ENCODE measurements at regions not wholly inside any gene's neighbourhood (a gene's known extent, or its start where the extent isn't known, plus 50 kb on each side); places are given as distances from the start of the nearest gene placed in this dataset.

DNA sequence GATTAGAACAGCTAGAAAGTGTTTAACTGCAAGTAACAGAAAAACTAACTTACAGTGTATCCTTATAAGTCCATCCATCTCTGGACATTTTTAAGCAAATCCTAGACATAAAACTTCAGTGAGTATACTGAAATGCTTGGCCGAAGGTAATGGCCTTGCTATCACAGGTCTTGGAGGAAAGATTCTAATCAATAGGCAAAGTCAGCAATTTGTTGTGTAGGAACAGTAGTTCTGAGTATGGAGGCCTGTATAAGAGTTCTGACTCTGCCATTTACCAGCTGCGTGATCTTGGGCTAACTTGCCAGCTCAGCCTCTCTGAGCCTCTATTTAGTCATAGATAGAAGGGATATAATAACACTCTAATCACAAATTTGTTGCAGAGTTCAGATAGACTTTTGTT lies 328.1 kb downstream of the IL20RB start:
- Histone ChIP-seq H3K9me3 (replicated peaks in 1 of 2; ENCODE audit: control insufficient read depth in 1 of 2, insufficient read depth in 1 of 2, low read length in 2 of 2) (no peaks in the 10 kb centered on the region), H3K27ac (ENCODE audit: low read depth in 1 of 2, low read length in 2 of 2) (no peak overlapping the region), H3K4me3 (replicated peaks in 1 of 3; ENCODE audit: low read depth in 2 of 3, low read length in 3 of 3) (no peak overlapping the region), H2AFZ (ENCODE audit: insufficient read depth, low read depth, low read length, poor library complexity, severe bottlenecking) (no peak overlapping the region), H3K27me3 (ENCODE audit: control insufficient read depth in 2 of 2, insufficient read depth in 2 of 2, low read length in 2 of 2) (no peaks in the 10 kb centered on the region), H3K4me1 (ENCODE audit: control insufficient read depth in 1 of 2, insufficient read depth in 2 of 2, low read length in 2 of 2) (no peaks in the 10 kb centered on the region), H4K20me1 (ENCODE audit: insufficient read depth, low read length) (no peaks in the 10 kb centered on the region), H3K4me2 (replicated peaks; ENCODE audit: extremely low read depth, low read length, poor library complexity, severe bottlenecking) (no peak overlapping the region), H3K36me3 (replicated peaks in 1 of 2; ENCODE audit: control insufficient read depth in 1 of 2, insufficient read depth in 2 of 2, low read length in 2 of 2) (no peaks in the 10 kb centered on the region), H3K9ac (ENCODE audit: insufficient read depth, low read length, poor library complexity, severe bottlenecking) (no peak overlapping the region), H3K79me2 (ENCODE audit: insufficient read depth, low read length) (no peaks in the 10 kb centered on the region)
- no peaks in the 10 kb centered on the region for H3K4me1 Mint-ChIP-seq
- no CpG with 5 or more reads among the region's 2 CpGs for WGBS (ENCODE audit: insufficient coverage)
- H3K27ac Mint-ChIP-seq, result no peak overlapping the region
- peaks cover 0 to 5% (median 2%) of the 10 kb centered on the region in 7 donors for H3K9me3 Mint-ChIP-seq
- H3K4me3 Mint-ChIP-seq, result no peak overlapping the region
- DNase-seq, result no peak
- intact Hi-C loops (cut with micrococcal nuclease), result no loop called here
- H3K36me3 Mint-ChIP-seq, result no peaks in the 10 kb centered on the region
- no peak for TF ChIP-seq CTCF (IDR thresholded peaks at IDR 0.05)
- H3K27me3 Mint-ChIP-seq (ENCODE audit: low read depth in 3 of 3), result peaks cover 0 to 3% (median 2%) of the 10 kb centered on the region in 3 donors

DNA sequence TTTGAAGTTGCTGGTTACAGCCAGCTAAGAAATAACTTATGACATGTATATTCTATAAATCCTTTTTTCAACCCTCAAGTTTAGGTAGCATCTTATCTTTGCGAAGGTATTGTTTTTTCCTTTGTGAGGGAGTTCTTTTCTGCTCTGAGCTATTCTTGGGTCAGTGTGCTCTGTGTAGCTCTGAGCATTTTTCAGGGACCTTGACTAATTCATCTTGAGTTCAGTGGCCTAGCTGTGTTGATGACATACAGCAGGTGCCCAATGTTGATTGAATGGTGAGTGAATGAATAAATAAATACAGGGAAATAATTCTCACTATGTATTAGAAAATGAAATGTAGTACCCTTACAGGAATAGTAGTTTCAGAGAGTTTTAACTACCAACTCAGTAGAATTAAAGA lies 335.3 kb downstream of the IL20RB start:
- Histone ChIP-seq H3K27me3 (ENCODE audit: control insufficient read depth in 2 of 2, insufficient read depth in 2 of 2, low read length in 2 of 2) (no peaks in the 10 kb centered on the region), H3K79me2 (ENCODE audit: insufficient read depth, low read length) (no peaks in the 10 kb centered on the region), H3K9ac (ENCODE audit: insufficient read depth, low read length, poor library complexity, severe bottlenecking) (no peak overlapping the region), H3K4me1 (ENCODE audit: control insufficient read depth in 1 of 2, insufficient read depth in 2 of 2, low read length in 2 of 2) (no peaks in the 10 kb centered on the region), H2AFZ (ENCODE audit: insufficient read depth, low read depth, low read length, poor library complexity, severe bottlenecking) (no peak overlapping the region), H3K4me2 (replicated peaks; ENCODE audit: extremely low read depth, low read length, poor library complexity, severe bottlenecking) (no peak overlapping the region), H4K20me1 (ENCODE audit: insufficient read depth, low read length) (no peaks in the 10 kb centered on the region), H3K9me3 (replicated peaks in 1 of 2; ENCODE audit: control insufficient read depth in 1 of 2, insufficient read depth in 1 of 2, low read length in 2 of 2) (no peaks in the 10 kb centered on the region), H3K27ac (ENCODE audit: low read depth in 1 of 2, low read length in 2 of 2) (no peak overlapping the region), H3K4me3 (replicated peaks in 1 of 3; ENCODE audit: low read depth in 2 of 3, low read length in 3 of 3) (no peak overlapping the region), H3K36me3 (replicated peaks in 1 of 2; ENCODE audit: control insufficient read depth in 1 of 2, insufficient read depth in 2 of 2, low read length in 2 of 2) (no peaks in the 10 kb centered on the region)
- peaks cover 0 to 5% (median 3%) of the 10 kb centered on the region in 7 donors for H3K9me3 Mint-ChIP-seq
- peaks cover 0 to 3% (median 0%) of the 10 kb centered on the region in 3 donors for H3K27me3 Mint-ChIP-seq (ENCODE audit: low read depth in 3 of 3)
- DNase-seq, result no peak
- no CpG with 5 or more reads among the region's 1 CpG for WGBS (ENCODE audit: insufficient coverage)
- intact Hi-C loops (cut with micrococcal nuclease), result no loop called here
- H3K4me1 Mint-ChIP-seq, result no peaks in the 10 kb centered on the region
- no peak overlapping the region for H3K4me3 Mint-ChIP-seq
- TF ChIP-seq CTCF (IDR thresholded peaks at IDR 0.05), result no peak
- no peak overlapping the region for H3K27ac Mint-ChIP-seq
- no peaks in the 10 kb centered on the region for H3K36me3 Mint-ChIP-seq

Data from CD14-positive monocyte (primary cell).